Activated T-helper 17 cell treated with anti-CD3 and anti-CD28 coated beads, Interleukin-2, amount 50 U/mL, for 72 hours (primary cell): ENCODE measurements at regions not wholly inside any gene's neighbourhood (a gene's known extent, or its start where the extent isn't known, plus 50 kb on each side); places are given as distances from the start of the nearest gene placed in this dataset.
A peak's percentile ranks its signal among the peaks of the same experiment; 100 is the strongest.

Experiments
- ATAC-seq: fragments of 150-1000 bp; cut with Tn5 transposase; replicated peaks from 2 replicates; pipeline ENCODE4 v1.10.0; 2021; ENCODE audit warnings: mild to moderate bottlenecking, moderate library complexity
- H3K27ac Mint-ChIP-seq: one replicate; pipeline ENCODE4 v1.8.0; 2022; ENCODE audit warnings: mixed read lengths
- H3K27me3 Mint-ChIP-seq: one replicate; pipeline ENCODE4 v1.8.0; 2022; ENCODE audit warnings: mixed read lengths
- H3K36me3 Mint-ChIP-seq: one replicate; pipeline ENCODE4 v1.8.0; 2022; ENCODE audit warnings: low read depth, mild to moderate bottlenecking, mixed read lengths
- H3K4me1 Mint-ChIP-seq: one replicate; pipeline ENCODE4 v1.8.0; 2022; ENCODE audit warnings: mixed read lengths
- H3K4me3 Mint-ChIP-seq: one replicate; pipeline ENCODE4 v1.8.0; 2022; ENCODE audit warnings: mild to moderate bottlenecking, mixed read lengths
- H3K9me3 Mint-ChIP-seq: one replicate; pipeline ENCODE4 v1.8.0; 2022; ENCODE audit warnings: mixed read lengths

DNA sequence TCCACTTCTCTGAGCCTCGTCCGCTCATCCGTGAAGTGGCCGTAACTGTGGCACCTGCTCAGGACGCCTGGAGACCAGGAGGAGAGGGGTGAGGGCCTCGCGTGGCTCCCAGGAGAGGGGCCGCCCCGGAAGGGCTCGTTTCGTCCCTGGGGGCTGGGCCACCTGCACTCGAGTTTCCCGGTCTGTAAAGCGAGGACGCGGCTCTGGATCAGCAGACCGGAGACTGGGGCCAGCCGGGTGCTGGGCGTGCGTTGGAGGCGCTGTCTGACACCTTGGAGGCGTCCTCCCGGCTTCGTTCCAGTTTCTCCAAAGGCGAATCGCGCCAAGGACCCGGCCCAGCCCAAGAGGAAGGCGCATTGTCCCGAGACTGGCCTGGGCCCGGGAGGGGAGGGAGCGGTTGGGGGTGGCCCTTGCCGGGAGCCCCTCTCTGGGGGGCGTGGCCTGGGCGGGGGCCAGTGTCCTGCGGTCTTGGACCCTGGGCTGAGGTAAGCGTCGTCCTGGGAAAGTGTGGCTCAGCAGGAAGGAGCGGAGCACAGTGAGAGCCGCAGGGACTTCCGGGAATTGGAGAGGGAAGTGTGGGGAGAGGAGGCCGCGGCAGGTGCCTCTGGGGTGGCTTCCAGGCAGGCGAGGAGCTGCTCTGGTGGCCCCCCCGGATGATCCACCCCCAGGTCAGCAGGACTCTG is 89.6 kb downstream of the FOXL3 start:
- H3K4me3 Mint-ChIP-seq, result peak overlapping the region; percentile 31
- H3K27ac Mint-ChIP-seq, result no peak overlapping the region
- peaks cover 9% of the 10 kb centered on the region for H3K9me3 Mint-ChIP-seq
- no peak for ATAC-seq
- H3K27me3 Mint-ChIP-seq, result no peaks in the 10 kb centered on the region
- no peaks in the 10 kb centered on the region for H3K36me3 Mint-ChIP-seq
- H3K4me1 Mint-ChIP-seq, result peaks cover 19% of the 10 kb centered on the region

DNA sequence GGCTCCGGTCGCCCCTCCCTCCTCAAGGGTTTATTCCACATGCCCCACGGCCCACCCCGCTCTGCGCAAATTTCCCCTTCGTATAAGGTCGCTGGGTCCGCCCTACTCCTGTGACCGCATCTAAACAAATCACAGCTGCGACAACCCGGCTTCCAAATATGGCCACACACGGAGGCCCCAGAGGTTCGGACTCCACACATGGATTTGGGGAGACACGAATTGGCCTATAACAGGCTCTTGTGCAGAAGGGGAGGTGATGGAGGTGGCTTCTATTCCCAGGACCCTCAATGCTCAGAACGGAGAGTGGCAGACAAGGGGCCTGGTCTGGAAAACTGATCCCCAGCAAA is 90.1 kb downstream of the FOXL3 start:
- Mint-ChIP-seq H3K27me3 (no peaks in the 10 kb centered on the region), H3K27ac (no peak overlapping the region), H3K36me3 (no peaks in the 10 kb centered on the region), H3K4me3 (peak overlapping the region; percentile 31), H3K4me1 (peaks cover 19% of the 10 kb centered on the region), H3K9me3 (peaks cover 9% of the 10 kb centered on the region)
- ATAC-seq, result no peak

DNA sequence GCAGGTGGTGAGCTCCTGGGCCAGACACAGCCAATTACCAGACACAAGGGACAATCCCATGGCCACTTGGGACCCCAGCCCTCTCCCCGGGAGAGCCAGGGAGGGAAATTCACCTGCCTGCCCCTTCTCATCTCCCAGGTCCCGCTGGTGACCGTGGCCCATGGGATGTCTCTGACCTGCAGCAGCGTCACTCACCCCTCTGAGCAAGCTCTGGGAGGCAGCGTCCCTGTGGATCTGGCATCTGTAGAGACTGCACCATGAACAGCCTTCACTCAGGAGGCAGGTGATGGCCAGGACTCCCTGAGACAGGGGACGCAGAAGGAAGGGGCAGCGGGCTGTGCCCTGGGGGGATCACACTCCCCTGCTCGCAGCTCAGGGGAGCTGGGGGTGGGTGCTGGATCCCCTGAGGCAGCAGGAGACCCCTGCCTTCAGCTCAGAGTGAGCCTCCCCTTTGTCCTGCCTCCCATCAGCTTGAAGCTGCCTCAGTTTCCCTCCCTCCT is 90.8 kb downstream of the FOXL3 start:
- Mint-ChIP-seq H3K36me3 (no peaks in the 10 kb centered on the region), H3K4me1 (peaks cover 19% of the 10 kb centered on the region), H3K9me3 (peaks cover 9% of the 10 kb centered on the region), H3K4me3 (peak overlapping the region; percentile 60), H3K27me3 (no peaks in the 10 kb centered on the region), H3K27ac (peak overlapping the region; percentile 93)
- ATAC-seq, result no peak

DNA sequence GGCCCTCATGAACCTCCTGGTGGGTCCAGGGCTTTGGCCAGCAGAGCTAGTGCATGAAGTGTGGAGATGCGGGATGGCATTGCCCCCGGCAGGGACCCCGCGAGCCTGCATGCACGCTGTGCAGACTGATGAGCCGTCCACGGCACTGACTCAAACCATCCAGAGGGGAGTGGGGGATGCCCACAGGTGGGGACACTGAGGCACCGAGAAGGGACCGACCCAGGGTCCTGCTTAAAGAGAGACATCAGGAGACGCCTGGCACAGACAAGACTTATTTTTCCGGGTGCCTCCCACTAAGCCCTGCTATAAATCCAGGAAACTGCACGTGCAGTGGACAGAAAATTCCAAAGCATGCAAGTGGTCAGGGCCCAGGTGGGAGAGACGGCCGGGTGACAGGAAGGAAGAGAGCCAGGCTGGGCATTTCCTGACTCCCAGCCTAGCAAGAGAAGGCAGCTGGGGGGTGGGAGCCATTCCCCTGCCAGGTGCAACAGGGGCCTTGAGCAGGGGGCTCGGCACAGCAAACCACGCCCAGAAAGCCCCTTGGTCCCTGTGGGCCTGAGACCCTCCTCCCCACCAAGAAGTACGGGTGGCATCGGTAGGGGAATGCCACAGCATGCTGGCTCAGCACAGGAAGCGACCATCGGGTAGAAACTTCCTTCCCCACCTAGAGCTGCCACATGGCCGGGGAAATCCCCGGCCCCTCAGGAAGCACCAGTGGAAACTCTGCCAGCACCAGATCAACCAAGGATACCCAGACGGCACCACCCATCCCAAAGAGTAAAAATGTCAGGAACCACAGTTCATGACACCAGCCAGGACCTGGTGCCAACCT is 91.5 kb downstream of the FOXL3 start:
- peaks cover 9% of the 10 kb centered on the region for H3K9me3 Mint-ChIP-seq
- peak overlapping the region; percentile 93 for H3K27ac Mint-ChIP-seq
- H3K4me3 Mint-ChIP-seq, result peak overlapping the region; percentile 60
- no peaks in the 10 kb centered on the region for H3K36me3 Mint-ChIP-seq
- ATAC-seq, result peak; percentile 65
- H3K4me1 Mint-ChIP-seq, result peaks cover 19% of the 10 kb centered on the region
- no peaks in the 10 kb centered on the region for H3K27me3 Mint-ChIP-seq

DNA sequence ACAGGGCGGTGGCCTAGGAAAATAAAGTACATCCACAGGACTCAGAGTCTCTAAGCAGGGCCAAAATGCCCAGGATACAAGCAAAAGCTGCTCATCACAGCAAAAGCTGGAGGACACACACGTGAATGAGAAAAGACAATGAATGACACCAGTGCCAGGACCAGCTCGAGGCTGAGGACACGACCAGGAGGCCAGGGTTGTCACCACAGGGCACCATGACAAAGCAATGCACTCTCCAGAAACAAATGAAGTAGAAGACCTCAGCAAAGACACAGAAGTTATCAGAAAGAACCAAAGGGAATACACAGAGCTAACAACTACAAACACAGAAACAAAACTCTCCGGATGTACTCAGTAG is 92.1 kb downstream of the FOXL3 start:
- ATAC-seq, result peak; percentile 33

DNA sequence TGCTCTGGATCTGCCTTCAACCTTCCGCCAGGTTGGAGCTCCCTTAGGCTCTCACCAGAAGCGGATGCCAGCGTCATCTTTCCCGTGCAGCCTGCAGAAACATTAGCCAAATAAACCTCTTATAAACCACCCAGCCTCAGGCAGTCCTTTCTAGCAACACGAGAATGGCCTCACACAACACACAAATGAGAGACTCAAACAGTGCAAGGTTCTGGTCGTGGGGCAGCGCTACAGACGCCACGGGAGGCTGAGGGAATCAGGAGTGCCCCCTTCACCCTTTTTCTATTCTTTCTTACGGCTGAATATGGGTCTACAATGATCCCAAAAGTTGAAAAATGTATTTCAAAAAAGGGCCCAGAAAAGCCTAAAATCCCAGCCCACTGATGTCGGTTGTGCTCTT is 96.4 kb downstream of the FOXL3 start:
- H3K4me3 Mint-ChIP-seq, result no peak overlapping the region
- no peaks in the 10 kb centered on the region for H3K27me3 Mint-ChIP-seq
- H3K36me3 Mint-ChIP-seq, result no peaks in the 10 kb centered on the region
- H3K9me3 Mint-ChIP-seq, result peaks cover 9% of the 10 kb centered on the region
- no peak overlapping the region for H3K27ac Mint-ChIP-seq
- peaks cover 15% of the 10 kb centered on the region for H3K4me1 Mint-ChIP-seq
- no peak for ATAC-seq

More for the DNA sequence above, 92.1 kb downstream of the FOXL3 start:
- H3K36me3 Mint-ChIP-seq, result no peaks in the 10 kb centered on the region
- peaks cover 19% of the 10 kb centered on the region for H3K4me1 Mint-ChIP-seq
- H3K27me3 Mint-ChIP-seq, result no peaks in the 10 kb centered on the region
- peak overlapping the region; percentile 93 for H3K27ac Mint-ChIP-seq
- H3K9me3 Mint-ChIP-seq, result peaks cover 9% of the 10 kb centered on the region
- H3K4me3 Mint-ChIP-seq, result peak overlapping the region; percentile 60

DNA sequence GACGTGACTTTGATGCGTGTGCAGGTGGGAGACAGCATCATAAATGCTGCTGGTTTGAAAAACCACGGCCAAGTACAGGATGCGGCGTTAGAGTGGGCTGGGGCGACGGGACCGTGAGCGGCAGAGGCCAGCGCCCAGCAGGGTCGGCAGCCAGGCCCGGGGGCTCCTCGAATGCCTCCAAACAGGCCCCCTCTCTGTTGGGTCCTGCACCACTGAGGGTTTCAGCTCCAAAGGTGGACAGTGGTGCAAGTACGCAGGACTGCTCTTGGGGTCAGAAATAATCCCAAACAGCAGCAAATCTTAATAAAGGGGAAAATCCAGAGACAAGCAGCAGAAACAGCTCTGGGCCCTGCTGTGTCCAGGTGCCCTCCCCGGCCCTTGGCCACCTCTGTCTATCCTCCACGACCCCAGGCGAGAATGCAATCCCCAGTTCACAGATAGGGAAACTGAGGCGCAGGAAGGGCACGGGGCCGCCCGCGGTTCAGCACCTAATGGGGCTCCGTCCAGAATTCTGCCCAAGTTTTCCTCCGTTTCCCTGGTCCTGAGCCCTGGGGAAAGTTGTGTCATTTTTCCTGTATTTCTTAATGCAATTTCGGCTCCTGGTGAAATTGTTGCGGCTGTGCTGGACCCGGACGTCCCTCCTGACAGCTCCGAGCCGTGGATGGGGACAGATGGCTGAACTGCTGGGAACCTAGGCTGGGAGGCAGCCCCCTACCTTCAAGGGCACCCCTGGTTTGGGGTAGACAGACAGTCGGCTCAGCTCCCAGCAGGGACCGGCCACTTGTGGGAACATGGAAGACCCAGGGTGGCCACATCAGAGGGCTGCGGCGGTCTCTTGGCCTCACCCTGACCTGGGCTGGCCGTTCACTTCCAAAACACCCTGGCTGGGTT is 97.4 kb downstream of the FOXL3 start:
- H3K27me3 Mint-ChIP-seq, result no peaks in the 10 kb centered on the region
- H3K27ac Mint-ChIP-seq, result no peak overlapping the region
- H3K36me3 Mint-ChIP-seq, result no peaks in the 10 kb centered on the region
- no peak overlapping the region for H3K4me3 Mint-ChIP-seq
- H3K4me1 Mint-ChIP-seq, result peaks cover 5% of the 10 kb centered on the region
- ATAC-seq, result no peak
- H3K9me3 Mint-ChIP-seq, result peaks cover 4% of the 10 kb centered on the region

DNA sequence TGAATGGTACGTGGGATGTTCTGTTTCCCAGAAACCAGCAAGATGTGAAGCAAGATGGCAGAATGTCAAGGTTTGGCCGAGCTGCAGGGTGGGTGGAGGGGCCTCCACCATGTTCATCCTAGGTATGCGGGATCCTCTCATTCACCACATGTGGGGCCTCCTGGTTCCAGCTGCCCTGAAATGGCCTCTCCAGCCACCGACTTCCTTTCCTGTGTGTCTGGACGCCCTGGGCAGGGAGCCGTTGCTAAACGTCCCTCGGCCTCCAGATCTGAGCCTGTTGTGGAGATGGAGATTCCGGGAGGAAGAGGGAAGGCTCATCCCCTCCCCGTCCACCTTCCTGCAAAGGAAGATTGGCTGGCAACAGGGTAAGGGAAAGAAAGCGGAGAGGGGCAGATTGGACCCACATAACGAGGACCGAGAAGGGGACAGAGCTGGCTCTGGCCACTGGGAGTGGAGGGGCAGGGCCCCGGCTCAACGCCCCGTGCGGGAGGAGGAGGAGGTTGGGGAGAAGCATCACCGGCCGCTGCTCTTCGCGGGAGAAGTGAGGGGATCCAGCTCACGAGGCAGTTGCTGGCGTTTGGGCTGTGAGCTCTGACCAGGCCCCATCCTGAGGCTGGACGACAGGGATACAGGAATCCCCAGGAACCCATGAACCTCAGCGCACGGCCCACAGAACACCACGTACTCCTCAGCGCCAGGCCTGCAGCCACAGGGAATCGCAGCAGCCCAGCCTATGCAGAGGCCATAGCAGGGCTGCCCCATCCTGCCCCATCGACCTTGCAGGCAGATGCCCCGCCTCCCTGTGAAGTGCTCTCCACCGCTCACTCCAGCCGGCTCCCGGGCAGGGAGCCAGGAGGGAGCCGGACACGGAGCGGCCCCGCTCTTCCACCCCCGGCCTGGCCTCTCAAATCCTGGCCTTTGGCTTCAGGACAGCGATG is 98.3 kb downstream of the FOXL3 start:
- no peak overlapping the region for H3K27ac Mint-ChIP-seq
- no peak overlapping the region for H3K4me3 Mint-ChIP-seq
- no peaks in the 10 kb centered on the region for H3K36me3 Mint-ChIP-seq
- no peaks in the 10 kb centered on the region for H3K4me1 Mint-ChIP-seq
- no peak for ATAC-seq
- no peaks in the 10 kb centered on the region for H3K27me3 Mint-ChIP-seq
- H3K9me3 Mint-ChIP-seq, result peaks cover 4% of the 10 kb centered on the region

DNA sequence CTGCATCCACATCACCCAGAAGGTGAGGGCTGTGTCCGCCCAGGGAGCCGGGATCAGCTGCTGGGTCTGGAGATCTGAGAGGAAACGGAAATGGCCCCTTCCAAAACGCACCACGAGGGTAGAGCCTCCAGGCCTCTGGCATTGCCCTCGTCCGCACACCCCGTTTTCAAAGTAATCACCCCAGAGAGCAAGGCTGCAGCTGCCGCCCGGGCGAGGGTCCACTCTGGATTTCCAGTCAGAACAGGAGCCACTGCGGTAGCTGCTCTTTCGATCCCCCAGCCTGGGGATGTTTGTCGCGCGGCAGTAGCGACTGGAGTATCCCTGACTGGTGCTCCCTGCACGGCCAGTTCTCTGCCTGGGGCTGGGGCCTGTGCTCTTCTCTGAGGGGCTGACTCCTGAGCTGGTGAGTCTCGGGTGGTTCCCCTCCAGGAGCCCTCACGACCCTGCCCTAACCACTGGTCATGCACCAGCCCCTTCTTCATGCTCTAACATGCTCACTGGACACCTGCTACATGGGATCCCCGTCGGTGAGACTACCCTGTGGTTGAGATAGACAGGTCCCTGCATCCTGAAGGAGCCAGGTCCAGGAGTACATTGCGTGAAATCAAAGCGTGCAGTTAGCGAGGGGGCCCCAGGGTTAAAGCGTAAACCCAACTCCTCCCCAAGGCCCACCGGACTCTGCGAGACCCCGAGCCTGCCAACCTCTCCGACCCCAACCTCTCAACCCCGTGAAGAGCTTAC is 99.2 kb downstream of the FOXL3 start:
- Mint-ChIP-seq H3K4me1 (no peaks in the 10 kb centered on the region), H3K36me3 (no peaks in the 10 kb centered on the region), H3K27me3 (no peaks in the 10 kb centered on the region), H3K9me3 (peaks cover under 1% of the 10 kb centered on the region), H3K27ac (no peak overlapping the region), H3K4me3 (no peak overlapping the region)
- ATAC-seq, result no peak

DNA sequence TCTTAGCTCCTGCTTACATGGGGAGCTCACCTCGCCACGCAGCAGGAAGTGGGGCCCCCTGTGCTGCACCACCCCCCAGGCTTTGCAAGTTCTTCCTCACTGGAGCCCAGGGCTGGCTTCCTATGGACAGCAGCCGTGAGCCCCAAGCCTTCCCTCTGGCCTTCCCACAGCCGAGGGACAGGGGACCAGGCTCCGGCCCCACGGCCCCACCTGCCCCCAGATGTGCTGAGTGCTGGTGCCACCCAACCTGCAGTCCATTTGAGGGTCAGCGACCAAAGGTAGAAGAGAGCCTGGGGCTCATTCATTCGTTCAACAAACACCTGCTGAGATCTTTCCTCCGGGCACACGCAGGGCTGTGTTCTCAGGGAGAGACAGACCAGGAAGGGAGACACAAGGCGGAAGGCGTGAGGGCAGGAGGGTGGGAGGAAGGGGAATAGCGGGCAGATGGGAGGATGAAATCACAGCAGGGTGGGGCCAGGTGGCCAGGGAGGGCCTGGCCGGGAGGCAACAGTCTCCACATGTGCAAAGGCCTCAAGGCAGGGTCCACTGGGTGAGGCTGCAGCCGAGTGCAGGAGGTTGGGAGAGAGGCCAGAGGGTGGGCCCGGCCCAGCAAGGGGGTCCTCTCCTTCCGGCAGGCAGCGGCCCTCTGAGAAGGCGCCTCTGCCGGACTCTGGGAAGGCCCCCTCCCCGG is 100.1 kb downstream of the FOXL3 start:
- peaks cover 3% of the 10 kb centered on the region for H3K9me3 Mint-ChIP-seq
- no peak overlapping the region for H3K27ac Mint-ChIP-seq
- H3K4me1 Mint-ChIP-seq, result no peaks in the 10 kb centered on the region
- no peak for ATAC-seq
- no peaks in the 10 kb centered on the region for H3K27me3 Mint-ChIP-seq
- H3K4me3 Mint-ChIP-seq, result no peak overlapping the region
- no peaks in the 10 kb centered on the region for H3K36me3 Mint-ChIP-seq

DNA sequence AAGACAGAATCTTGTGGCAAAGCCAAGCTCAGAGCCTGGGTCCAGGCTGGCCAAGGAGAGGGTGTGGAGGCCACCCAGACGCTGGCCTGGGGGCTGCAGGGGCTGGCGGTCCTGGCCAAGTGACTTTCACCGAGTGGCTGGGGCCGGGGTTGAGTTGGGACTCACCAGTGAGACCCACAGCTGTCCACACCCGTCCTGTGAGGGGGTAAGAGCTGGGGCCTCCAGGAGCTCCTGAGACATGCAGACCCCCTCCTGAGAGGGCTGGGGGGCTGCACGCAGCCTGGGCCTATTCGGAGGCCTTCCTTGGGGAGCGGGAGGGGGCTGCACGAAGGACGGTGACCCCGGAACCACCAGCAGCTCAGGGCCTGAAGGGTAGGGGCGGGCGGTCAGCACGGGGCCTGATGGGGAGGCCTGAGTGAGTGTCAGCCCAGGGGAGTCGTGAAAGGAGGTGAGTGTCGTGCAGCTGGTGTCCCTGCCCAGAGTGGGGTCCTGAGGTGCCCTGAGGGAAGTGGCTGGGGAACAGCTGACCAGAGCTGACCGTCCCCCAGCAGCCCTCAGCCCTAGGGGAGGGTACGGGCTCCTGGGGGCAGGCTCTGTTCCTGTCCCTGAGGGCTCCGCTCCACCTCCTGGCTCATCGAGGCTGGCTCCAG is 100.9 kb downstream of the FOXL3 start:
- Mint-ChIP-seq H3K36me3 (no peaks in the 10 kb centered on the region), H3K4me1 (no peaks in the 10 kb centered on the region), H3K9me3 (peaks cover 7% of the 10 kb centered on the region), H3K4me3 (no peak overlapping the region), H3K27me3 (peaks cover under 1% of the 10 kb centered on the region), H3K27ac (no peak overlapping the region)
- ATAC-seq, result no peak

DNA sequence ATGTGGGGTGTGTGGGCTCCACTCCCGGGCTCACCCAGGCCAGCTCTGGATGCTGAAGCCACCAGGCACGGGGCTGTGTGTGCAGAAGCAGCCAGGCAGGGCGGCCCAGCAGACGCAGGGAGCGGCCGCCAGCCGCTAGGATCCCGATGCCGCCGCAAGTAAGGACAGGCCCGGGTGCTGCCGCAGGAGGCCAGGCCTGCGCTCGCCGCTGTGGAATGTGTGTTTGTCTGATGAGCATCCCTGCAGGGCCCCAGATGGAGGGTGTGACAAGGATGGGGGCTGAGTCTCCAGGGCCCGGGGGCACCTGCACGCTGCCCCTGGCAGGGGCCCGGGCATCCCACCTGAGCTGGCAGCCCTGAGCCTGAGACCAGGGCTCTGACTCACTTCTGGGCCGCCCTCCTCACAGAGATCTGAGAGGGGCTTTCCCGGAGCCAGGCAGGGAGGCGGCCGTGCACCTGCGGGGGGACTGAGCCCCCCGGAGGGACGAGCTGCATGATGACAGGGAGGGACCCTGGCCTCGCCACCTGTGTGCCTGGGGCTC is 101.5 kb downstream of the FOXL3 start:
- Mint-ChIP-seq H3K9me3 (peaks cover 13% of the 10 kb centered on the region), H3K4me3 (no peak overlapping the region), H3K4me1 (no peaks in the 10 kb centered on the region), H3K36me3 (no peaks in the 10 kb centered on the region), H3K27ac (no peak overlapping the region), H3K27me3 (peaks cover 3% of the 10 kb centered on the region)
- no peak for ATAC-seq
